GM19240 (cell line): ENCODE measurements at regions not wholly inside any gene's neighbourhood (a gene's known extent, or its start where the extent isn't known, plus 50 kb on each side); places are given as distances from the start of the nearest gene placed in this dataset.

Experiments used
- DNase-seq: peaks from one replicate; pipeline ENCODE4 v3.0.0; 2011; ENCODE audit warnings: low spot score; ENCODE audit not compliant: insufficient read length

DNA sequence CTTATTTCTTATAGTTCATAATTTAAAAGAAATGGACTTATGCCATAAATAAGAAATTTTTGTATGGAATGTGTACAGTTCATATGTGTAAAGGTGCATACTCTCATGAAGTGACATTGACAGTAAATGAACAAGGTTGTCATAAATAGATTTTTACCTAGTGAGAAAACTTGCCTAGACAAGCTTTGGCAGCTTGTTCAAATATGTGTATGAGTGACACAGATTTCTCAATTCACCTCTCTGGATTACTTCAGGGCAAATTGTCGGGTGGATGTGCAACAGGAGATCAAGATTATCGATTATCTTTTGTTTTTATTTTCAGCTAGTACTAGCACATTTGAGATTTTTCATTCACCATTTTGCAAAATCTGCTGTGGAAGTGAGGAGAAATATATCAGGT lies 758.1 kb upstream of the ACVR2A start:
- no peak for DNase-seq

DNA sequence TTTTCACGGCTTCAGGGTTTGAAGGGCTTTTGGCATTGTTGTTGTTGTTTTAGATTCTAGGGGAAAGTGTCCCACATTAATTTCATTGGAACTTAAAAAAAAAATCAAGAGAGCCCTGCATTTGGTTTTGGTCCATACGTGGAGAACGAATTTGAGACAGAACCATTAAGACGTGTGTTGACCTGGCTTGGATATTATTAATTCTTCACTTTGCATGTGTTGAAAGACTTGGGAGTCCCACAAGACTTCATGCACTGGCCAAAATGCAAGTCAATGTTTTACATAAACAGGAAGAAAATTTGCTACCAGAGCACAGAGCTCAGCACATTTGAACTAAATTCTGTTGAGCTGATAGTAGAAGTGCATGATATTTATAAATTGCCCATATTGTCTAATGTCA lies 761.2 kb upstream of the ACVR2A start:
- no peak for DNase-seq

DNA sequence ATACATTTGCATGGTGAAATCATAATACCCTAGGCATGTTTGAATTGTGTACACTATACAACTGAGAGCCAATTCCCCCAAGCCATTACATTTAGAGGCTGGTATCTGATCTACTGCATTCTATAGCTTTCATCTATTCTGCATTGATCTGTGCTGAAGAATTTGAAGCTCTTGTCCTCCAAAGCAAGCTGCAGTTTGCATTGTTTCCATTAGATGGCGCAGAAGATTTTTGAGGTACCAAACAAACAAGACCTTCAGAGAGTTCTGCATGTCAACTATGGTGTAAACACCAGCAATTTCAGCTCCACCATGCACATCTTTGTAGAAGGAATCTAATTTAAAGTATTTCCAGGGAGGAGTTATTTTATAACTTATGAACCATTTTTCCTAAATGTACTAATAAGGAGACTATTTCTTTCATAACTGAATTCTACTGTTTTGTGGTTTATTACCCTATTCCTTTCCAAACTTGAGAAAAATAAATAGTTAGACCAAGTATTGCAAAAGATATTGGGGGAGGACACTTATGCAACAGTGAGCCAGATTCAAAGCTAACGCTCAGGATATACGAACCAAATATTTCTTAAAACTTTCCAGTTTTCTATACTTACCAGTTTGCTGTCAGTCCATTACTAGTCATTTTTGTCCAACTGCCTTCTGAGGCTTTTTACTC lies 761.8 kb upstream of the ACVR2A start:
- DNase-seq: peak; percentile 43

DNA sequence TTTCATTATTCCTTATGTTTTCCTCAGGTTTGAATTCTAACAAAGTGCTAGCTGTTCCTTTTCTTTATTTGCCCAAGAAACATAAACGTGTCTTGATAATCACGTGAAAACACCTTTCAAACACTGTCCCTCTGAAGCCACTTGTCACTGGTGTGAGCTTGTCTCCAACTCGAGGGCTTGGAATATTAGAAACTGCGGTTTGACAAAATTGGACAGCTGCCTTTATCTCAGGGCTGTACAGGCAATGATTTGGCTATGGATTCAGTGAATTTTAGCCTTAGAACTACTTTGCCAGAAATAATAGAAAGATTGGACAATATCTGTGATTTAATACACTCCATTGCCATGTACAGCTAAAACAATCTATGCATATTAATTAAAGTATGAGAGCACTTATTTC lies 763.0 kb upstream of the ACVR2A start:
- no peak for DNase-seq

DNA sequence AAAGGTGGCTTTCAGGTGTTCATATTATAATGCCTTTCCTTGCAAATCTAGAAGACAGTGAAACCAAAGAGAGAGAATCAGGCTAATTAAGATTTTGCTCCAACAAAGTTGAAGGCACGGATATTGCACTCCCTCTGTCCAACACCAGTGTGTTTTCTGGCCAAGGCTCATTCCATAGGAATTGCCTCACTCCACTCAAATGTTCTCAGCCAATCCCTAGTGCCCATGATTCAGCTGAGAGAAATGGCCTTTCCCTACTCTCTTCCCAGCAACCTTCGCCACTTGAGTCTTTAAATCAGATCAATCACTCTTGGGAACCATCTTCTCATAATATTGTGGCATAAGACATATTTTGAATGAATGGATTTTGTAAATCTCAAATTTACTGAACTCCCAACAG lies 768.2 kb upstream of the ACVR2A start:
- DNase-seq: no peak

DNA sequence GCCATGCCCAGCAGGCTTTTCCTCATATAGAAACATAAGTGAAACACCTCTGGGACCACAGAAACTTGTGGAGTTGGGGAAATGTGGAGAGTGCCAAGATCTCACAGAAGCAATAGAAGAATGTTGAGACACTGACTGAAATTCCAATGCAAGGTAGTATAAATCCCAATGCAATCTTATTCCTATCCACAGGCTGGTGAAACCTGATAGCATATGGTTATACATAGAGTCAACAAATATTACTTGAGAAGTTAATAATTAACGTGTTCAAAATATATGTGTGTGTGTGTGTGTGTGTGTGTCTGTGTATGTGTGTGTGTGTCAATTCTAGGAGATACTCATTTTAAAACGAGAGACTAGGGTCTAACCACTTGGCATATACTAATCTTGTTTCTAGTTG lies 776.8 kb upstream of the ACVR2A start:
- no peak for DNase-seq

DNA sequence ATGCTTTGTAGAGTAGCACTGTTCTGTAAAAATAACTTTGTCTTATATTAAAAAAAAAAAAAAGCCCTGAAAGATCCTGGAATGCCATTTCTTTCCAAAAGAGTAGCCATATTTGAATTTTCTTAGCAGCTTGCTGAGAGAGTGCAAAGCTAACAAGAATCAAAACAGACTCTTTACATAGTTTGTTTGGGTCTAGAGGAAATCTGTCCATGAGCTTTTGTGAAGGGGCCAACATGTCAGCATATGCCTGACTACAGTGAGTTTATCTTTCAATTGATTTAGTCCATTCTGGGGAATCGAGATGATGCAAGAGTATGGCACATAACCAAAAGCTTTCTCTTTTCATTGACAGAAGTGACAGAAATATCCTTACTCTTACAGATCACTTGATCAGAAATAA lies 777.7 kb upstream of the ACVR2A start:
- no peak for DNase-seq

DNA sequence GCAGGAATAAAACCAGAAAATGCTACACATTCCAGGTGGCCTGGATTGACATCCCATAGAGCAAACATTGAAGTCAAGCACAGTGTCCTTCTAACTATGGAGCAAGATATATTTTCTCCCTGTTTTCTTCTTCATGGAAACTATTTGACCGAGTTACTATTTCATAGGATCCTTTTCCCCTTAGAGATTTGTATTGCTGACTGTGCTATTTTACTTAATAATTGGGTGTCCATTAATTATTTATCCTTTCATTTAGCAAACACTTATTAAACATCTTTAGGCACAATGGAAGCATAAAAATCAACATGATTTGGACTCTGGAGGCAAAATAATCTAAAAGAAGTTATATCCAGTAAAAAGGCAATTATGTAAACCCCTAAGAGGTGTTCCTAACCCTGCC lies 782.8 kb upstream of the ACVR2A start:
- DNase-seq: no peak

DNA sequence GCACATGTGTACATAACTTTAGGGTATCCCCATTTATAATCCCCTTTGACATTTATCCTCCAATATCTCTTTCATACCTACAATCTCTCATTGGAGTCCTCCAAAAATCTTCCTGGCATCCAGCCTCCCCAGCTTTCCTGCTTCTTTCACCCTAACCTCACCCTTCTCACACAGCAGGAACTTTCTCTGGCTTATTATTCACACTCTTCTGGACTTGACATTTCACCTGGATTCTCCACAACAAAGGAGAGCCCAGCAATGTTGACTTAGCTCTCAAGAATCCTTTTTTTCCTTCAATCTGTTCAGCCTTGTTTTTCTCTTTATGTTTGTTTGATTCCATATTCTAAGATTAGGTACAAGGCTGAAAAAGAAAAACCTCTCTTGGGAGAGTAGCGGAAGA lies 783.6 kb upstream of the ACVR2A start:
- no peak for DNase-seq

DNA sequence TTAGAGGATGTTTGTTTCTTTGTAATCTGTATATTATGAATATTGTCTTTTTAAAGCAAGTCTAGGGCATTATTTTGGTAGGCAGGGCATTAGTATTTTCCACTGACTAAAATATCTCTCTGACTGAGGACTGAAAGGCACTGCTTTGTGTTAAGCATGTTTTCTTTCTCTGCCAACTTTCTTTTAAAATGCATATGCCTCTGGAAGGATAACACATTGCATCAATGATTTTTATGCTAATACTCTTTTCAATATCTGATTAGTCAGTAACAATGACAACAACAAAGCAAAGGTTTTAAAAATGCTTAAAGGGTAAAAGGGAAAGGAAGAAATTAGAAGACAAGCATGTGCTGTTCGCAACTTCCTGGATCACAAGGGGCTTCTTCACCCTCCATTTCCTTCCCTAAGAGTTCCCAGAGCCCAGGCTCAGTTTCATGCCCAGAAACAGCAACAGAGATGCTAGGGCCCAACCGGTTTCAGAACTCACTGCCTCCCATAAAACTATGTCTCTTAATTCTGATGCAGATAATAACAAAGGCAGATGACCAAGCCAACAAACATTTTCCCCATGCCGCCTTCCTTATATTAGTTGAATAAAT lies 786.8 kb upstream of the ACVR2A start:
- DNase-seq: no peak

DNA sequence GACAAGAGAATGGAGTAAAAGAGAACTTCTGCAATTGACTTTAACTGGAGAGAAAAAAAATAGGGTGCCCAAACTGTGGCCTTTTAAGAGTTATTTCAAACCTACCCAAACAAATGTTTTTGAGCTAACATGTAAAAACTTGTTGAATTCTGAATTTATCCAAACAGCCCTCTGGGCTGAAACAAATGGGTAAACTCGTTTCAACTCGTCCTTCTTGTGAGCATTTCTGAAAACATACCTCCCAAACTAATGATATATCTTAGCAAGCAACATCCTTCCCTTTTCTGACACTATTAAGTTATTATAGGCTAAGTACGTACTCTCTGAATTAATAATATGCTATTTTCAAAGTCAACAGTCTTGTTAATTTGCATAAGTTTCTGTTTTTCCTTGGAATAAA lies 793.0 kb upstream of the ACVR2A start:
- DNase-seq: no peak

DNA sequence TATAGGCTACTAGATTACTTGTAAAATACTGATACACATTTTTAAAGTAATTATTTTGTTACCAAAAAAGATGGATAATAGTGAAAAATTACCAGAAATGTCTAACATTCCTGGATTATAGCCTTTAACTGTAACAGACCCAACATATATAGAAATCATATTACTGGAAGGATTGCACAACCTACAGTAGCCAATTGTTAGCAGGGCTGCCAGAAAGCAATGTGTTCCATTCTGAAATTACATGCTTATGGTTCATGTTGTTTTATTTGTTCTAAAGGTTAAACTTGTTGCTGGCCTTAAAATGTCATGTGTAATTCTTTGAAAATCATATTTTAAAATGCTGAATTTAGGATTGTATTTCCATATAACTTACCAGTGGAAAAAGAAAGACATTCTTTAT lies 793.6 kb upstream of the ACVR2A start:
- no peak for DNase-seq

DNA sequence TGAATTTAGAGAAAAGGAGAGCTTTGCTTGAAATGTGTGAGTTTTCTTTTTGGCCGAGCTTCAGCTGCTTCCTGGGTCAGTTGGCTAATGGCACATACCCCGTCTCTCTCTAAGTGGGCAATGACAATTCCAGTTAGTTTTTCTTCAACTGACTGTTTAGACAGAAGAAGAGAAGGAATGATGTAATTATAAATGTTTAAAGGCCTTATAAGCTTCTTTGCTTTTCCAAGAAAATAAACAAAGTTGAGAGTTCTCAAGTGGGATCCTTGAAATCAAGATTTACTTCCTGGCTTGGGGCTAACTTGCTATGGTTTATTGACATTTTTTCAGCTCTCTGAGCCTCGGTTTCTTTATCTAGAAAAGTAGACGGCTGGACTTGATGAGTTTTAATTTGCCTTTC lies 794.9 kb upstream of the ACVR2A start:
- no peak for DNase-seq

DNA sequence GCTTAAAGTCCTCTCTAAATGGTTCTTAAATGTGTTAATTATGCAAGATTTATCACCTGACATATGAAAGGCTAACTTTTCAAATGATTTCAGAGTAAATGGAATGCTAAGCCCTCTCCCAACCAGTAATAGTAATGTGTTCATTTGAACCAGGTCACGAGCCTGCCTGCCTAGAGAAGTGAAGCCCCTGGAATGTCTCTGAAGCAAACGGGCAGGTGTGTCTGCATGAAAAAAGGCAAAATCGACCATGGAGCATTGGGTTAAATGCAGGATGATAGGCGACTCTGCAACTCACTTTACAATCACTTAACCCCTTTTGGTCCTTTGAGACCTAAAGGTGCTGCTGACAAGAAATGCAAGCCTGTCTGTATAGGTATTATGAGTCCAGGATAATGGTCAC lies 798.4 kb upstream of the ACVR2A start:
- DNase-seq: no peak

DNA sequence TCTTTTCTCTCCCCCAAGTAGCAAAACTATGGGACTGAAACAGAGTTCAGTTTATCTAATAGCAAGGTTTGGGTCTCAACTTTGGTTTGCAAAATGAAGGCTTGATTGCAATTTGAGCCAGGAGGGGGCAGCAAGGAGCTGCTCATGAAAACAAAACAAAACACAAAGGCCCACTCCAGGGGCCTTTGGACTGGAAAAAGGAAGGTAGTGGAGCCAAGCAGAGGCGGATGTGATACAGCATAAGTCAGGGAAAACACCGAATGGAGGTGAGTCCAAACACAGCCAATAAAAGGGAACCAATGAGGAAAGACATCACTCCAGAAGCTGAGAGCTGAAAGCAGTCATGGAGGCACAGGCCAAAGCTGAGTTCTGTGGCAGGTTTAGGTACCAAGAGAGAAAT lies 799.7 kb upstream of the ACVR2A start:
- DNase-seq: no peak

DNA sequence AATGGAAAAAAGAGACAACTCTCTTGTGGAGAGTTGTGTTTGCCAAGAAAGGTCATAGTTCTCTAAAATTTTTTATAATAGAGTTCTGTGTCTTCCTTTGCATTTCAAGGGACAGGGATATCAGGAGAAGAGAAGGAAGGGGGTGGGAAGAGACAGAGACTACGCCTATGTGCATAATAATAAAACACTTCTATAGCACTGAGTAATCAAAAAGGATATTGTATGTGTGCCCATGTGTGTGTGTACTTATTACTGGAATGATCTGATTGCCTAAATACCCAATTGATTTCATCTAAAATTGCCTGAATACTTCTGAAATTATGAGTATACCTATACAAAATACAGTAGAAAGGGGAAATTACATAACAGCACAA lies 803.7 kb upstream of the ACVR2A start:
- no peak for DNase-seq

DNA sequence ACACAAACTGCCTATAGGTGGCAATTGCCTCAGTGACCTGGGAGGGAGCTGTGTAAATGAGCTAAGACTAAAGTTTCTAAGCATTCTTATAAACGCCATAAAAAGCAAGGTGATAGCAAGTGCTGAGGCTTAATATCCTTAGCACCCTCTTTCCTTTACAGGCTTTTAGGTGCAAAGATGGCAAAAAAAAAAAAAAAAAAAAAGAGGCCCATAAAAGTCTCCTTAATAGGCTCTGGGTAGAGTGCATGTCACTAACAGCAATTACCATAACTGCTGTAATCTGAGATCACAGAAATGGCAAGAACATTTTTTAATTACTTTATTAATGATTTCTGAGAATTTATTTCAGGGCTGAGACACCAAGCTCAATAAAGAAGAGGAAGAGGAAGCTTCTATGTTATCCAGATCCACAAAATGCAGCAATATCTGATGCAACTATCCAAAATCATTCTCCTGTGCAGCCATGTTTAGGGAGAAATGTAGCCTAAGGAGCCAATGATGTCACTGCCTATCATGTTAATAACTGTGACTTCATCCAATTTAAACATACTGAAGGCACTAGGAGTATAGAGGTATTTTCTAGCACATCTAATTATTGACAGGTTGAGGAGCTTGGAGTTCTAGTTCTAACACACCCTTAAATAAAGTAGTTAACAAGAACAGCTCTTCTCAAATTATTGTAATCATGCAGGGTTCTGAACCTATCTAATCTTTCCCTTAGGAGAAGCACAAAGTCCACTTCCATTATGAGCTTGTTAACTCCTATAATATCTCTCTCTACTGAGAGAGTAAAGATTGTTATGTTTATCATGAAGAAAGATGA lies 804.3 kb upstream of the ACVR2A start:
- DNase-seq: no peak

DNA sequence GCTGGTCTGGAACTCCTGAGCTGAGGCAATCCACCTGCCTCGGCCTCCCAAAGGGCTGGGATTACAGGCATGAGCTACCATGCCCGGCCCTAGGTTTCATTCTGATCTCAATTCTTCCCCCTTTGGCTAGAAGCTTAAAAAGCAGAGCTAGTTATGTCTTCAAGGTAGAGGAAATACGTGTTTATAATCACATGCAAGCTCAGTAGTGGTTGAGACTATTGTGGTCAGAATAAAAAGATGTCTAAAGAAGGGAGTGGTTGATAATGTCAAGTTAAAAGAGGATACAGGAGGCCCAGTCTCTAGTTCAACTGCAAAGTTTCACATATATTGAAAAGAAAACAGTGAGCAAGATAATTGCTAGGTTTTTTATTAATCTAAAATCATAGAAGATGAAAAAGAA lies 807.8 kb upstream of the ACVR2A start:
- no peak for DNase-seq

DNA sequence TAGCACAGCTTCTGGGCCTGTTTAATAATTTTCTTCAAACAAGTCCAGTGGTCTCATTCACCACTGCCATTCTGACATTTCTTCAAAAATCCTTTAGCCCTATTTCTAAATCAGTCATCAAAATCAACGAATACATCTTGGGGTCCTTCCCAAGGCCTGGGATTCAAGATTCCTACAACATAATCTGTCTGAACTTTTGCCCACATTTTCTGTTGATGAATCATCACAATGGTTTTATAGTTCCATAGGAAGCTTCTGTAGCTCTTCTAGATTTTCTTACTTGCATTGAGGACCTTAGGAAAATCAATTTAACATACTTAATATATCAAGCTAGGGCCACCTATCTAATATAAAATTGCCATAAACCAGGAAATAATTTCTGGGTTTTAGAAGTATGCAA lies 811.8 kb upstream of the ACVR2A start:
- DNase-seq: no peak

DNA sequence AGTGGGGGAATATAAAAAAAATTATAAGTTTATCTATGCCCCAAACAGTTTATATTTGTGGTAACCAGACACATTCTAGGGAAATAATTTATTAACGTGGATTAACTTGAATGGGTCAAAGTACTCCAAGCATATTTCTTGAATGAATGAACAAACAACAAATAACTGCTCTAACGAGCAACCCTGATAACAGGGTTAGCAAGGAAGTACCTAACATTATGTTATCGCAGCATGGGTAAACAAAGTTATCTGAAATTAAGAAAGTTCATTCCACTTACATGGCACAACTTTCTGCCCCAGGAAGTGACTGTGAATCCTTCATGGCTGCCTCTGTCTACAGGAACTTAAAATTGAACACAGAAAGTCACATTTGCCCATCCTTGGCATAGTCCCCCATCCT lies 812.9 kb upstream of the ACVR2A start:
- no peak for DNase-seq

DNA sequence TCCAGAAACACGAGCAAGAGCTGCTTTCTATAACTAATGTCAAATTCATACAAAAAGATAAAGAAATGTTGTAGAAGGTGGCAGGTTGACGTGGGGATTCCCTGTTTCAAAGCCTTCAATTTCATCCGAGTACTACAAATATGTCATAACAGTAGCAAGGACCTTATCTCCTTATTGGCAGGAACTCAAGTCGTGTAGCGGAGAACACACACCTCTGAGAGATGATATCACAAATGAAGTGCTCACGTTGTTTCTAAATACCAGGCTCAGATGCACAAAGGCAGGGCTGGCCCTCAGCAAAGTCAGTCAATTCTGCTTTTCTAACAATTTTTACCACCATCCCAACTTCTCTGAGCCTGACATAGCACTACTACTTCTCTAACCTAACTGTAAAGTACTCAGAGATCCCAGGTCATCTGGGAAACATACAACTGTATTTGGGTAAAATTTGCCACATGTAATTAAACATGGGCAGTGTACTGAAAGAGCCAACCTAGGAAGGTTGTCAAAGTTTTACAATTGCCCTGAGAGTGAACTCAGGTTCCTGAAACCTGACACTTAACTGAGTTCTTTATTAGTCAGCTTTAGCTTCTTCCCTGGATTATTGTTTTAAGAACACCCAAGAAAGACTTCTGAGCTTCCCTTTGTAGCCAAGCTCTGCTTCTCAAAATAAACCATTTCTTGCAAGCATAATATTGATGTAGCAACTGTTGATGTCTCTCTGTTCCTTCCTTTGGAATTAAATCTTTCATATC lies 813.7 kb upstream of the ACVR2A start:
- DNase-seq: no peak

DNA sequence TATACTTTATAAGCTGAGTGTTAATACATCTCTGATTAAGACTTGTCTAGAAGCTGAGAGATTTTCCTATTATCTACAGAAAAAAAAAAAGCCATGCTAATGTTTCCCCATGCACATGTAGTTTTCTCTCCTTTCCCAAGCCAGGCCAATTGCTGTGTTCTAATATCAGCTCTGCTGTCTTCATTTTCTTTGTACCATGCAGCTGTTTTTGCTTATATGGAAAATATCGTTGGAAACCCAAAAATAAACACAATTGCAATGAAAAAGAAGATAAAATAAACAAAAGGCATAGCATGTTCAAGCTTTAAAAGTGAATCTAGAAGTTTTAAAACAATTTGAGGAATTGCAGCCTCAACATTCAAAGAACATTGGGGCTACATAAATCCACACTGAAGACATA lies 817.4 kb upstream of the ACVR2A start:
- no peak for DNase-seq
